Right lobe of liver (tissue), 4 donors: ENCODE measurements at regions not wholly inside any gene's neighbourhood (a gene's known extent, or its start where the extent isn't known, plus 50 kb on each side); places are given as distances from the start of the nearest gene placed in this dataset.

Source experiments
- CTCF ChIP-seq, 4 donors: fragments of 200-600 bp in 3 of 4; fragments of 450-650 bp in 1 of 4; IDR thresholded peaks; one replicate each; pipeline versions ENCODE4 v1.5.1 to v1.8.0; 2016 to 2022; ENCODE audit warnings: antibody characterized with exemption in 4 of 4, mild to moderate bottlenecking in 2 of 4
- POLR2A ChIP-seq: fragments of 450-650 bp; IDR thresholded peaks from one replicate; pipeline ENCODE4 v1.6.1; 2017; ENCODE audit warnings: antibody characterized with exemption, mild to moderate bottlenecking
- donor health status: DM: no; HTN: no; CAD: no.
- donor health status: DM: no; HTN: no; CAD: no.
- donor health status: DM: no; HTN: yes; CAD: no.

- no peak for TF ChIP-seq CTCF (IDR thresholded peaks at IDR 0.05)
- TF ChIP-seq POLR2A, result no peak
These were observed 126.5 kb downstream of the DTWD1 start for GRCh38 chr15:49747340-49747739.
